GM21723 (cell line): ENCODE measurements at regions not wholly inside any gene's neighbourhood (a gene's known extent, or its start where the extent isn't known, plus 50 kb on each side); places are given as distances from the start of the nearest gene placed in this dataset.

Source experiments
- ATAC-seq: cut with Tn5 transposase; IDR thresholded peaks from one replicate; pipeline ENCODE4 v1.9.1; 2021; ENCODE audit warnings: mild to moderate bottlenecking, moderate library complexity; ENCODE audit not compliant: unreplicated experiment

GRCh38 chr21:28791595-28792282, 200.9 kb downstream of the LTN1 start:
- no peak for ATAC-seq

- no peak for ATAC-seq
Observed at GRCh38 chr21:28790335-28790734, 202.3 kb downstream of the LTN1 start.

GRCh38 chr21:28789523-28789922, 203.2 kb downstream of the LTN1 start:
- no peak for ATAC-seq

GRCh38 chr21:28788030-28788429, 204.6 kb downstream of the LTN1 start:
- ATAC-seq = no peak

- ATAC-seq = no peak
Observed at GRCh38 chr21:28783641-28784185, 209.0 kb downstream of the LTN1 start.

GRCh38 chr21:28781602-28782276, 210.9 kb downstream of the LTN1 start:
- no peak for ATAC-seq

- no peak for ATAC-seq
Observed at GRCh38 chr21:28779914-28780313, 212.8 kb downstream of the LTN1 start.

GRCh38 chr21:28776251-28776650, 216.4 kb downstream of the LTN1 start:
- no peak for ATAC-seq

GRCh38 chr21:28775071-28775470, 217.6 kb downstream of the LTN1 start:
- no peak for ATAC-seq

- no peak for ATAC-seq
Observed at GRCh38 chr21:28773036-28773435, 219.6 kb downstream of the LTN1 start.

- no peak for ATAC-seq
Observed at GRCh38 chr21:28771790-28772501, 220.7 kb downstream of the LTN1 start.

GRCh38 chr21:28770867-28771661, 221.6 kb downstream of the LTN1 start:
- no peak for ATAC-seq

GRCh38 chr21:28769683-28770082, 223.0 kb downstream of the LTN1 start:
- no peak for ATAC-seq

GRCh38 chr21:28768753-28769152, 223.9 kb downstream of the LTN1 start:
- no peak for ATAC-seq

- ATAC-seq = no peak
Observed at GRCh38 chr21:28767523-28767922, 225.2 kb downstream of the LTN1 start.

GRCh38 chr21:28763809-28764418, 228.8 kb downstream of the LTN1 start:
- ATAC-seq = no peak

GRCh38 chr21:28762357-28762735, 230.3 kb downstream of the LTN1 start:
- ATAC-seq = no peak

GRCh38 chr21:28761674-28762356, 230.9 kb downstream of the LTN1 start:
- ATAC-seq = no peak

- no peak for ATAC-seq
Observed at GRCh38 chr21:28758883-28759242, 233.8 kb downstream of the LTN1 start.
